ENCODE measurements at regions not wholly inside any gene's neighbourhood (a gene's known extent, or its start where the extent isn't known, plus 50 kb on each side); places are given as distances from the start of the nearest gene placed in this dataset.
A peak's percentile ranks its signal among the peaks of the same experiment; 100 is the strongest.

DNA sequence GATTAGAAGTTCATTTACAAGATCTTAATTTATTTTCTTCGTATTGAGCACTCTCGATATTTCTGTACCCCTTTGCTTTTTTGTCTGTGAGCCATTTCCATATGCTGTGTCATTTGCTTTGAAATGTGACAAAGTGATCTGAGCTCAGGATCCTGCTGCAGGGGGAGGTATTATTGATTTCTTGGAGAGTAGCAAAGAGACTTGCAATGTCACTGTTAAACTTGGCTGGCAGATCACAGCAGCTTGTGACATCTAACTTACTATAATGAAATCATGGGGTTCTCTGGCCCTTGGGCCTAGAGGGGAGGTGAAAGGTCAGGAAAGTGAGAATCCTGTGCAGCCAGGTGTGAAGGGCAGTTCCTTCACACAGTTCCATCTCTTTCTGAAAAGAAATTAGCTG, 923.4 kb downstream of the REEP3 start:
- Histone ChIP-seq H4K20me1 (replicated peaks; ENCODE audit: insufficient read depth) (no peaks in the 10 kb centered on the region), H2AFZ (peak overlapping the region; percentile 78; the same call in 1 of the 2 replicates), H3K4me1 (ENCODE audit: insufficient read depth) (no peaks in the 10 kb centered on the region), H3K27ac (ENCODE audit: low read depth) (no peak overlapping the region), H3K9me2 (ENCODE audit: insufficient read depth) (no peaks in the 10 kb centered on the region), H3F3A (replicated peaks; ENCODE audit: low read depth) (no peaks in the 10 kb centered on the region), H3K27me3 (ENCODE audit: insufficient read depth) (no peaks in the 10 kb centered on the region), H3K79me2 (replicated peaks; ENCODE audit: insufficient read depth) (no peaks in the 10 kb centered on the region), H3K4me3 (no peak overlapping the region), H3K36me3 (ENCODE audit: insufficient read depth) (no peaks in the 10 kb centered on the region), H3K4me2 (no peak overlapping the region)
- TF ChIP-seq ZNF331 (CRISPR knock-in tag; IDR thresholded peaks at IDR 0.05; ENCODE audit: low read depth) = no peak
- no peak for TF ChIP-seq JUNB (IDR thresholded peaks at IDR 0.05; ENCODE audit: unreplicated experiment)
- TF ChIP-seq, protein P1, sequence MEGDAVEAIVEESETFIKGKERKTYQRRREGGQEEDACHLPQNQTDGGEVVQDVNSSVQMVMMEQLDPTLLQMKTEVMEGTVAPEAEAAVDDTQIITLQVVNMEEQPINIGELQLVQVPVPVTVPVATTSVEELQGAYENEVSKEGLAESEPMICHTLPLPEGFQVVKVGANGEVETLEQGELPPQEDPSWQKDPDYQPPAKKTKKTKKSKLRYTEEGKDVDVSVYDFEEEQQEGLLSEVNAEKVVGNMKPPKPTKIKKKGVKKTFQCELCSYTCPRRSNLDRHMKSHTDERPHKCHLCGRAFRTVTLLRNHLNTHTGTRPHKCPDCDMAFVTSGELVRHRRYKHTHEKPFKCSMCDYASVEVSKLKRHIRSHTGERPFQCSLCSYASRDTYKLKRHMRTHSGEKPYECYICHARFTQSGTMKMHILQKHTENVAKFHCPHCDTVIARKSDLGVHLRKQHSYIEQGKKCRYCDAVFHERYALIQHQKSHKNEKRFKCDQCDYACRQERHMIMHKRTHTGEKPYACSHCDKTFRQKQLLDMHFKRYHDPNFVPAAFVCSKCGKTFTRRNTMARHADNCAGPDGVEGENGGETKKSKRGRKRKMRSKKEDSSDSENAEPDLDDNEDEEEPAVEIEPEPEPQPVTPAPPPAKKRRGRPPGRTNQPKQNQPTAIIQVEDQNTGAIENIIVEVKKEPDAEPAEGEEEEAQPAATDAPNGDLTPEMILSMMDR (conservative IDR thresholded peaks at IDR 0.05; ENCODE audit: low read depth in 2 of 2) = no peak
- TF ChIP-seq, protein P2, sequence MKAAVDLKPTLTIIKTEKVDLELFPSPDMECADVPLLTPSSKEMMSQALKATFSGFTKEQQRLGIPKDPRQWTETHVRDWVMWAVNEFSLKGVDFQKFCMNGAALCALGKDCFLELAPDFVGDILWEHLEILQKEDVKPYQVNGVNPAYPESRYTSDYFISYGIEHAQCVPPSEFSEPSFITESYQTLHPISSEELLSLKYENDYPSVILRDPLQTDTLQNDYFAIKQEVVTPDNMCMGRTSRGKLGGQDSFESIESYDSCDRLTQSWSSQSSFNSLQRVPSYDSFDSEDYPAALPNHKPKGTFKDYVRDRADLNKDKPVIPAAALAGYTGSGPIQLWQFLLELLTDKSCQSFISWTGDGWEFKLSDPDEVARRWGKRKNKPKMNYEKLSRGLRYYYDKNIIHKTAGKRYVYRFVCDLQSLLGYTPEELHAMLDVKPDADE (IDR thresholded peaks at IDR 0.05) = no peak
- TF ChIP-seq REST (IDR thresholded peaks at IDR 0.05; ENCODE audit: unreplicated experiment) = no peak
- TF ChIP-seq EZH2phosphoT487 (IDR thresholded peaks at IDR 0.05; ENCODE audit: unreplicated experiment) = no peak
- no peak for TF ChIP-seq CREB1 (CRISPR knock-in tag; IDR thresholded peaks at IDR 0.05; ENCODE audit: low read depth)
- TF ChIP-seq NANOG (IDR thresholded peaks at IDR 0.05; ENCODE audit: borderline replicate concordance) = no peak
- TF ChIP-seq STAT1 (IDR thresholded peaks at IDR 0.05; ENCODE audit: unreplicated experiment) = no peak
- TF ChIP-seq POLR2AphosphoS5 (IDR thresholded peaks at IDR 0.05; ENCODE audit: low read depth) = no peak
- TF ChIP-seq, protein P3, sequence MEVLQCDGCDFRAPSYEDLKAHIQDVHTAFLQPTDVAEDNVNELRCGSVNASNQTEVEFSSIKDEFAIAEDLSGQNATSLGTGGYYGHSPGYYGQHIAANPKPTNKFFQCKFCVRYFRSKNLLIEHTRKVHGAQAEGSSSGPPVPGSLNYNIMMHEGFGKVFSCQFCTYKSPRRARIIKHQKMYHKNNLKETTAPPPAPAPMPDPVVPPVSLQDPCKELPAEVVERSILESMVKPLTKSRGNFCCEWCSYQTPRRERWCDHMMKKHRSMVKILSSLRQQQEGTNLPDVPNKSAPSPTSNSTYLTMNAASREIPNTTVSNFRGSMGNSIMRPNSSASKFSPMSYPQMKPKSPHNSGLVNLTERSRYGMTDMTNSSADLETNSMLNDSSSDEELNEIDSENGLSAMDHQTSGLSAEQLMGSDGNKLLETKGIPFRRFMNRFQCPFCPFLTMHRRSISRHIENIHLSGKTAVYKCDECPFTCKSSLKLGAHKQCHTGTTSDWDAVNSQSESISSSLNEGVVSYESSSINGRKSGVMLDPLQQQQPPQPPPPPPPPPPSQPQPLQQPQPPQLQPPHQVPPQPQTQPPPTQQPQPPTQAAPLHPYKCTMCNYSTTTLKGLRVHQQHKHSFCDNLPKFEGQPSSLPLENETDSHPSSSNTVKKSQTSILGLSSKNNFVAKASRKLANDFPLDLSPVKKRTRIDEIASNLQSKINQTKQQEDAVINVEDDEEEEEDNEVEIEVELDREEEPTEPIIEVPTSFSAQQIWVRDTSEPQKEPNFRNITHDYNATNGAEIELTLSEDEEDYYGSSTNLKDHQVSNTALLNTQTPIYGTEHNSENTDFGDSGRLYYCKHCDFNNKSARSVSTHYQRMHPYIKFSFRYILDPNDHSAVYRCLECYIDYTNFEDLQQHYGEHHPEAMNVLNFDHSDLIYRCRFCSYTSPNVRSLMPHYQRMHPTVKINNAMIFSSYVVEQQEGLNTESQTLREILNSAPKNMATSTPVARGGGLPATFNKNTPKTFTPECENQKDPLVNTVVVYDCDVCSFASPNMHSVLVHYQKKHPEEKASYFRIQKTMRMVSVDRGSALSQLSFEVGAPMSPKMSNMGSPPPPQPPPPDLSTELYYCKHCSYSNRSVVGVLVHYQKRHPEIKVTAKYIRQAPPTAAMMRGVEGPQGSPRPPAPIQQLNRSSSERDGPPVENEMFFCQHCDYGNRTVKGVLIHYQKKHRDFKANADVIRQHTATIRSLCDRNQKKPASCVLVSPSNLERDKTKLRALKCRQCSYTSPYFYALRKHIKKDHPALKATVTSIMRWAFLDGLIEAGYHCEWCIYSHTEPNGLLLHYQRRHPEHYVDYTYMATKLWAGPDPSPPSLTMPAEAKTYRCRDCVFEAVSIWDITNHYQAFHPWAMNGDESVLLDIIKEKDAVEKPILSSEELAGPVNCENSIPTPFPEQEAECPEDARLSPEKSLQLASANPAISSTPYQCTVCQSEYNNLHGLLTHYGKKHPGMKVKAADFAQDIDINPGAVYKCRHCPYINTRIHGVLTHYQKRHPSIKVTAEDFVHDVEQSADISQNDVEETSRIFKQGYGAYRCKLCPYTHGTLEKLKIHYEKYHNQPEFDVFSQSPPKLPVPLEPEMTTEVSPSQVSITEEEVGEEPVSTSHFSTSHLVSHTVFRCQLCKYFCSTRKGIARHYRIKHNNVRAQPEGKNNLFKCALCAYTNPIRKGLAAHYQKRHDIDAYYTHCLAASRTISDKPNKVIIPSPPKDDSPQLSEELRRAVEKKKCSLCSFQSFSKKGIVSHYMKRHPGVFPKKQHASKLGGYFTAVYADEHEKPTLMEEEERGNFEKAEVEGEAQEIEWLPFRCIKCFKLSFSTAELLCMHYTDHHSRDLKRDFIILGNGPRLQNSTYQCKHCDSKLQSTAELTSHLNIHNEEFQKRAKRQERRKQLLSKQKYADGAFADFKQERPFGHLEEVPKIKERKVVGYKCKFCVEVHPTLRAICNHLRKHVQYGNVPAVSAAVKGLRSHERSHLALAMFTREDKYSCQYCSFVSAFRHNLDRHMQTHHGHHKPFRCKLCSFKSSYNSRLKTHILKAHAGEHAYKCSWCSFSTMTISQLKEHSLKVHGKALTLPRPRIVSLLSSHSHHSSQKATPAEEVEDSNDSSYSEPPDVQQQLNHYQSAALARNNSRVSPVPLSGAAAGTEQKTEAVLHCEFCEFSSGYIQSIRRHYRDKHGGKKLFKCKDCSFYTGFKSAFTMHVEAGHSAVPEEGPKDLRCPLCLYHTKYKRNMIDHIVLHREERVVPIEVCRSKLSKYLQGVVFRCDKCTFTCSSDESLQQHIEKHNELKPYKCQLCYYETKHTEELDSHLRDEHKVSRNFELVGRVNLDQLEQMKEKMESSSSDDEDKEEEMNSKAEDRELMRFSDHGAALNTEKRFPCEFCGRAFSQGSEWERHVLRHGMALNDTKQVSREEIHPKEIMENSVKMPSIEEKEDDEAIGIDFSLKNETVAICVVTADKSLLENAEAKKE (CRISPR knock-in tag; IDR thresholded peaks at IDR 0.05) = no peak
- TF ChIP-seq ZNF114 (CRISPR knock-in tag; IDR thresholded peaks at IDR 0.05) = no peak
- TF ChIP-seq EZH2 (IDR thresholded peaks at IDR 0.05; ENCODE audit: low read depth, unreplicated experiment) = no peak
- Mint-ChIP-seq H3K4me3 (no peak overlapping the region), H3K27me3 (ENCODE audit: insufficient read depth, low read depth, poor library complexity) (no peaks in the 10 kb centered on the region), H3K36me3 (ENCODE audit: low read depth) (peaks cover 14% of the 10 kb centered on the region; the same call in 2 of the 3 replicates), H3K27ac (no peak overlapping the region), H3K9me3 (peaks cover 32% of the 10 kb centered on the region), H3K4me1 (no peaks in the 10 kb centered on the region)
- ATAC-seq (no peak), DNase-seq (ENCODE audit: low spot score) (no peak)
